GM12873 (cell line): ENCODE measurements at regions not wholly inside any gene's neighbourhood (a gene's known extent, or its start where the extent isn't known, plus 50 kb on each side); places are given as distances from the start of the nearest gene placed in this dataset.

Source experiments
- CTCF ChIP-seq: IDR thresholded peaks from 2 replicates; pipeline ENCODE4 v1.5.1; 2012; ENCODE audit warnings: low read depth, mild to moderate bottlenecking, moderate library complexity, low read length, control low read depth; ENCODE audit not compliant: insufficient read depth; ENCODE audit errors: missing control alignments

- no peak for TF ChIP-seq CTCF
These were observed 238.8 kb downstream of the SMAD2 start for GRCh38 chr18:47691611-47692010.

GRCh38 chr18:47689371-47689770, 241.1 kb downstream of the SMAD2 start:
- no peak for TF ChIP-seq CTCF

- TF ChIP-seq CTCF, result no peak
These were observed 243.7 kb downstream of the SMAD2 start for GRCh38 chr18:47686806-47687205.

- no peak for TF ChIP-seq CTCF
These were observed 246.7 kb downstream of the SMAD2 start for GRCh38 chr18:47683774-47684173.

- TF ChIP-seq CTCF, result no peak
These were observed 247.6 kb downstream of the SMAD2 start for GRCh38 chr18:47682876-47683275.

GRCh38 chr18:47680488-47680887, 250.0 kb downstream of the SMAD2 start:
- TF ChIP-seq CTCF, result no peak

GRCh38 chr18:47679864-47680263, 250.6 kb downstream of the SMAD2 start:
- no peak for TF ChIP-seq CTCF
